T follicular helper cell (primary cell): ENCODE measurements at regions not wholly inside any gene's neighbourhood (a gene's known extent, or its start where the extent isn't known, plus 50 kb on each side); places are given as distances from the start of the nearest gene placed in this dataset.
"Not testable (repeated sequence)": the region's sequence is repeated elsewhere in the genome, so short reads cannot be mapped to it uniquely, and the experiment has no call there.

Experiments used
- DNase-seq: peaks from one replicate; pipeline ENCODE4 v3.0.0-alpha.2; 2020; ENCODE audit warnings: low read depth

DNA sequence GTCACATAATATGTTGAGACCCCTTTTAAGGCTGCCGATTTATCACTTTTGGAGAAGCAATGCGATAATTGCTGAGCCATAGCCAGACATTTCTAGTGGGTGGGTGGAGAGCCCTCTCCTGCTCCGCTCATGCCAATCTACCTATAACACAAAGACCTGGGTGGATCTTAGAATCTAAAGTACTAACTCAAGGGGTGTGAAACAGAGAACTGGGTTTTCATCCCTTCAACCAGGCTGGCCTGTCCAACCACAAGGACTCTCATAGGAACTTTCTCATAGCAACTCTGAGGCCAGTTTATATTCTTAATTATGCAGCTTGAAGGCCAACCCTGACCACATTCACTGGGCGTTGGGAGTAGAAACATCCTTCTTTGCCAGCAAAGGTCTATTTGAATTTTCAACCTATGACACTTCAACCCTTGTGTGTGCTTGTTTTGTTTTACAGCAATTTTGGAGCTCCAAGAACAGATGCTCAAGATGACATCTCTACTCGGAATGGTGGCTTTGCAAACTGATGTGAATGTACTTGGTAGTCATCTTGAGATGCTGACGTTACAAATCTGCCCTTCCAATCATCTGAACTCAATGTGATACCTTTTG, 1198.2 kb upstream of the AUTS2 start:
- no peak for DNase-seq

GRCh38 chr7:68400783-68401182, 1197.5 kb upstream of the AUTS2 start:
- no peak for DNase-seq

DNA sequence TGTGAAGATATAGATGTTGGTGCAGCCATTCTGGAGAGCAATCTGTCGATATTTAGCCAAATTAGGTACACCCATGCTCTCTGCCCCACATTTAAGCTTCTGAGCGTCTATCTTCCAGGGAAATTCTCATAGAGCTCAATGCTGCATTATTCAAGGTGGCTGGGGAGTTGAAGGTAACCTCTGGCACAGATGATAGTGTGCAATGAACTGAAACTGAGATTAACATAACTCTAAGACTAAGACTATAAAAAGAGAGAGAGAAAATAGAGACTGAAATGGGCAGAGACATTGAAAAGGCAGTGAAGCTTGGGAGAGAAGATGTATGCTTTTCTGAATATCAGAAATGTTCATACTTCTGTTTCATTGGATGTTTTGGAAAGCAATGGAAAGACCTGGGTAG, 1197.0 kb upstream of the AUTS2 start:
- DNase-seq: no peak

GRCh38 chr7:68406480-68406879, 1191.8 kb upstream of the AUTS2 start:
- DNase-seq: no peak

DNA sequence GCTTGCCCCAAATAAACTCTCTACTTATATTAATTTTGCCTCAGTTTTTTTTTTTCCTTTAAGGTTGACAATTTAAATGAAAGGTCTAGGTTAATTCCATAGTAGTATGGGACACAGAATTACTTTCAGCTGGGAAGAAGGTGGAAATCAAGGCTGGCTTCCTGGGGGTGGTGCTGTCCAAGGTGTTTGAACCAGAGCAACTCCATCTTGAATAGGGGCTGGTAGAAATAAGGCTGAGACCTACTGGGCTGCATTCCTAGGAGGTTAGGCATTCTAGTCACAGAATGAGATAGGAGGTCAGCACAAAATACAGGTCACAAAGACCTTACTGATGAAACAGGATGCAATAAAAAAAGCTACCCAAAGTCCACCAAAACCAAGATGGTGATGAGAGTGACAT, 1190.8 kb upstream of the AUTS2 start:
- DNase-seq: no peak

GRCh38 chr7:68408873-68409272, 1189.4 kb upstream of the AUTS2 start:
- DNase-seq: no peak

GRCh38 chr7:68409851-68410250, 1188.4 kb upstream of the AUTS2 start:
- DNase-seq: no peak

GRCh38 chr7:68410693-68411092, 1187.6 kb upstream of the AUTS2 start:
- not testable (repeated sequence) for DNase-seq

DNA sequence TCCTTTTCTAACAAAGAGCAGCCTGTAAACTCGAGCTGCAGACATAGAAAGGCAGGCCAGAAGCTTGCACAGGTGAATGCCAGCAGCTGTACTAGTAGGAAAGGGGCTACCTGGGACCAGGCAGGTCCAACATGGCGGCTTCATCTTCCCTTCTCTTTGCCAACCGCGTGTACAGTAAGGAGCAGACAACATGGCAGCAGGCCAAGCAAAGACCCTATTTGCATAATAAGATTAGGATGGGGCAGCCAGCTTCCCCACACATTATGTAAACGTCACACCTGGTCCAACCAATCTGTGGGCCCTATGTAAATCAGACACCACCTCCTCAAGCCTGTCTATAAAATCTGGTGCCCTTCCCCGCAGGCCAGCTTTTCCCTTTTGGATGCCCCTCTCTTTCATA, 1186.5 kb upstream of the AUTS2 start:
- no peak for DNase-seq

DNA sequence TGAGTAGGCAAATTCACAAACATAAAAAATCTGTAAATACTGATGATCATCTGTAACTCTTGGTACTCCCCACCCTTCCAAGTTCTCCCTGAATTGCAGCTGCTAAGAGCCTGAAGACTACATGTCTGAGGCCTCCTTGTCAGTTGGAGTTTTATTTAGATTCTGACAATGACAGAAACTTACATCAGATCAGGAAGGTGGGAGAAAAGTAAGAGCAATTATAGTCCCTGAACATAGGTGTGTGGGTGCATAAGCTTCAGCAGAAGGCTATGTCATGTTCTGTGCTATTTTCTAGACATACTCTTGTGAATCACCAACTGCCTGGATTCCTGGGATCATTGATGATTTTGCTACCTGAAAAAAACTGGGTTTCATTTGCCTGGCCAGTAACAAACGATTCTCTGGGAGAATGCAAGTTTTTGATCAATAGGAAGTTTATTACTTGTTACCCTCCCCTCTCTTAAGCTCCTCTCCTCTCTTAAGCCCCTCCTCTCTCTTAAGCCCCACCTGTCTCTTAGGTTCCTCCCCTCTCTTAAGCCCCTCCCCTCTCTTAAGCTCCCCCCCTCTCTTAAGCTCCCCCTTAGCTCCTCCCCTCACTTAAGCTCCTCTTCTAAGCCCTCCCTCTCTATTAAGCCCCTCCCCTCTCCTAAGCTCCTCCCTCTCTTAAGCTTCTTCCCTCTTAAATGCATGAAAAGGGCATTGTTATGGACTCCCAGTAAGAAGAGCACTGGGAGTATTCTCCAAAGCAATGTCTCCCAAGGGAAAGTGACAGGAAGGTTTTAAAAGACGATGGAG, 1183.4 kb upstream of the AUTS2 start:
- DNase-seq: no peak

- DNase-seq: no peak
Measured at GRCh38 chr7:68417002-68417401, 1181.3 kb upstream of the AUTS2 start.

DNA sequence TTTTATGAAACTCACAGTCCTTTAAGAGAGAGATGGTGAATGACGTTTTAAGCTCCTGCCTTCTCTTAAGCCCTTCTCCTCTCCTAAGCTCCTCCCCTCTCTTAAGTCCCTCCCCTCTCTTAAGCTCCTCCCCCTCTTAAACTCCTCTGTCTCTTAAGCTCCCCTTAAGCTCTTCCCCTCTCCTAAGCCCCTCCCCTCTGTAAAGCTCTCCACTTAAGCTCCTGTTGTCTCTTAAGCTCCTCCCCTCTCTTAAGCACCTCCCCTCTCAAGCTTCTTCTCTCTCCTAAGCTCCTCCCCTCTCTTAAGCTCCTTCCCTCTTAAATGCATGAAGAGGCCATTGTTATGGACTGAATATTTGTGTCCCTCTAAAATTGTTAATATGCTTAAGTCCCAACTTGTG, 1180.6 kb upstream of the AUTS2 start:
- DNase-seq: no peak

DNA sequence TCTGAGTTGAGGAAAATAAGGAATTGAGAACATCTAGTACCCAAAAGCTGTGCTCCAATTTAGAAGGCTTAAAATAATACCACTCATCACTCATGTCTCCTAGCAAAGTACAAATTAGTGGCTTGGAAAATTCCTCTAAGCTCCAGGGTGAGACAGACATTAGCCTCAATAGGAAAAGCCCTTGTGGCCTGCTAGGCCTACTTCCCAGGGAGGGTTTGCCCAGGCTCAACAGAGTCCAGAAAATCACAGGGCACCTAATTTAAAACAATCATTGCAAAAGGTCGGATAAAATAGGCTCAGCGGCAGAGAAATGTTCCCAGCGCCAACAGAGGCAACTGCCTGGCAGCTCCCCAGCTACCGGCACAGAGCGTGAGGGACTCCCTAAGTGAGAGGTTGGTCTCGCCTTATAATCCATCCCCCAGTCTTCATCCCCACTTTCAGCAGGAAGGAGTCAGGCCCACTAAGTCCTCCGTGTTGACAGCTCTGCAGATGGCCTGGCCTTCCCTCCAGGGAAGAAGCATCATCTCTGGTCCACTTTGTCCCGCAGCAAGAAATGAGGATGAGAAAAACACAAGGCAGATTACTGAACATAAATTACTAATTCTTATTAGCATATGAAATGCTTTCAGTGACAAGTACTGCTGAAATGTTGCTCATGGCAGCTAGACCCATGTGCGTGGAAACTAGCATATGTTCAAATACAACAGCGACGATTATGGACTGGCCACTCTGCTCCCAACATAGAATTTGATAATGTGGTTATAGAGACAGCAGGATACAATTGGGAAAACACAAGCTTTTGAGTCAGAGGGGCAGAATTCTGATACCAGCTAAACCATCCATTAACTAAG, 1177.7 kb upstream of the AUTS2 start:
- DNase-seq: no peak

DNA sequence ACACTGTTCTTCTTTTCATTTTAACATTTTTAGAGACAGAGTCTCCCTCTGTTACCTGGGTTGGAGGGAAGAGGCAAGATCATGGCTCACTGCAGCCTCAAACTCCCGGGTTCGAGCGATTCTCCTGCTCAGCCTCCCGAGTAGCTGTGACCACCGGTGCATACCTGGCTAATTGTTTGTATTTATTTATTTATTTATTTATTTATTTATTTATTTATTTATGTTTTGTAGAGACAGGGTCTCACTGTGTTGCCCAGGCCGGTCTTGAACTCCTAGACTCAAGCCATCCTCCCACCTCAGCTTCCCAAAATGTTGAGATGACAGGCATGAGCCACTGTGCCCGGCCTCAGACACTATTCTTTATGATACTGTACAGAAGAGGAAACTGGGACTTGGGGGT, 1176.6 kb upstream of the AUTS2 start:
- DNase-seq: no peak

GRCh38 chr7:68422281-68422680, 1176.0 kb upstream of the AUTS2 start:
- no peak for DNase-seq

DNA sequence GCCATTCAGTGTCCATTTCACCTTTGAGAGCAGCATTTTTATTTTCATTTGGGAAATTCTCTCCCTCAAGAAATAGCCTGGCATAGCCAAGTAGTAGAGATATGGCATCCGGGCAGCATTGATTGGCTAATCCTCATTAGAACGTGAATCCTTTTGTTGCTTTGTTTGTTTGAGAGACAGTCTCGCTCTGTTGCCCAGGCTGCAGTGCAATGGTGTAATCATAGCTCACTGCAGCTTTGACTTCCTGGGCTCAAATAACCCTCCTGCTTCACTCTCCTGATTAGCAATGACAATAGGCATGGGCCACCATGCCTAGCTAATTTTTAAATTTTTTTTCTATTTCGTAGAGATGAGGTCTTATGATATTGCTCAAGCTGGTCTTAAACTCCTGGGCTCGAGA, 1174.9 kb upstream of the AUTS2 start:
- DNase-seq: no peak

DNA sequence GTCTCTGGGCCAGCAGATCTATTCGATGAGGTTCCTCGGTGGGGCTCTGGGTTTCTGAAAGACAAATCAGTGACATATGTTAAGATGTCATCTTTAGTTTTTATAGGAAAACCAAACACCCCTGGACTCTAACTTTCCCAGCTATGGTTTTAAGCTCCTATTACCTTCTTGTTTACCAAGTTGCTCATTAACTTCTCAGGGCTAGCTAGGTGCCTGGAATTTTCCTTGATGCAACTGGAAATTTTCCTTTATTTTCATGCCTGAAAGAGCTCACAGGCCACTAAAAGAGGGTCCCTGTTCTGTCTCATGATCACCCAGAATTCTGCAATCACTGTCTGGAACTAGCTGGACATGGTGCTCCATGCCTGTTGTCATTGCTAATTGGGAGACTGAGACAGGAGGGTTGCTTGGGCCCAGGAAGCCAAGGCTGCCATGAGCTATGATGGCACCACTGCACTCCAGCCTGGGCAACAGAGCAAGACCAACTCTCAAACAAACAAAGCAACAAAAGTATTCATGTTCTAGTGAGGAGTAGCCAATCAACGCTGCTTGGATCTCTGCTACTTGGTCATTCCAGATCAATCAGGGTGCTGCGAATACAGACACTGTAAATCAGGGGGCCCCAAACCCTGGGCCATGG, 1173.5 kb upstream of the AUTS2 start:
- DNase-seq: no peak

DNA sequence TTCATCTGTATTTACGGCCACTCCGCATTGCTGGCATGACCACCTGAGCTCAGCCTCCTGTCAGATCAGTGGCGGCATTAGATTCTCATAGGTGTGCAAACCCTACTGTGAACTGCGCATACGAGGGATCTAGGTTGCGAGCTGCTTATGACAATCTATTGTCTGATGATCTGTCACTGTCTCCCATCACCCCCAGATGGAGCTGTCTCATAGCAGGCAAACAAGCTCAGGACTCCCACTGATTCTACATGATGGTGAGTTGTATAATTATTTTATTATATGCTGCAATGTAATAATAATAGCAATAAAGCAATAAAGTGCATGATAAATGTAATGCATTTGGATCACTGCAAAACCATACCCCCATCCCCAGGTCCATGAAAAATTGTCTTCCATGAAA, 1172.9 kb upstream of the AUTS2 start:
- no peak for DNase-seq

DNA sequence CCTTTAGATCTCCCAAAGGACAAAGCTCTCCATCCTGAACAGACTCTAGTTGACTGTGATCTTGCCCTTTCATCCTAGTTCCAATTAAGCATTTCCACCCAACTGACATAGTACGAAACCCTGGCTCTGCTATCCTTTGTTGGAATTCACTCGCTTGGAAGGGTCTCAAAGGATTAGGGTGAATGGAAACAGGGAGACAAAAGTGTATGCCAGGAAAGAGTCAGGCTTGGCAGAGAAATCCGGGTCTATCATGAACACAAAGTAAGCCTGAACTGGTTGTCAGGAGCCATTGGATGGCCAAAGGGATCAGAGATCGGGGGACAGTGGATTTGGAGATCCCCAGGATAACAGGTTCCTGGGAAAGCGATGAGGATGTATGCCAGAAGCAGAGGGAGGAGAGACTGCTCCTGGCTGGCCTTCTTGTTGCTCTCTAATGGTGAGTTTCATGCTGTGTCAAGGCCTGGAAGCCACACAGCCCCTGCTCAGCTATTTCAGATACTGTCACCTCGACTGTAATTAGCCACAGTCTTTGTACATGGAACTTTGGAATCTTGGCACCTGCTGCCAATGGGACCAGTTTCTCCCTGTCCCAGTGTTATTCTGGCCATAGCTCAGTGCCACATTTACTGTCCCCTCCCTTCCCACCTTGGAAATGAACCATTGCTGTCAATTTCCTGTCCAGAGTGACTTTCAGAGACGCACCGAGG, 1168.7 kb upstream of the AUTS2 start:
- DNase-seq: no peak

DNA sequence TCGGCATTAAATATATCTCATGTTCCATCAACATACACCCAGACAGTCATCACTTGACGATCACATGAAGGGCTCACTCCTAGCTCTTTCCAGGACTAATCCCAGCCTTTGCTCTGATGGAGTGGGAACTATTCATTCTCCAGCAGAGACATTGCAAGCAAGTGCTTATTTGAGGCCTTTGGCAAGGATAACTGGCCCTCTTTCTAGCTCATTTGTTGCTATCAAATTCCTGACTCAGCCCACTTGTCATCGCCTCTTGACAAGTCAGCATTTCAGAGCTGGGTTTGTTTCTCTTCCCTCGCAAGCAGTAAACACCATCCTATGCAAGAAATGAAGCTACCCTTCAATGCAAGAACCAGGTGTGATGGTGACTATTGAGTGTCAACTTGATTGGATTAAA, 1165.7 kb upstream of the AUTS2 start:
- DNase-seq: no peak

- no peak for DNase-seq
Measured at GRCh38 chr7:68433462-68434070, 1164.7 kb upstream of the AUTS2 start.
